Activated CD8-positive, alpha-beta memory T cell treated with anti-CD3 and anti-CD28 coated beads, Interleukin-2, amount 50 U/mL, for 48 hours (primary cell): ENCODE measurements at regions not wholly inside any gene's neighbourhood (a gene's known extent, or its start where the extent isn't known, plus 50 kb on each side); places are given as distances from the start of the nearest gene placed in this dataset.

Source experiments
- DNase-seq: peaks from one replicate; pipeline ENCODE4 v3.0.0-alpha.2; 2020

GRCh38 chr2:59622599-59623308, 930.7 kb downstream of the BCL11A start:
- no peak for DNase-seq

DNA sequence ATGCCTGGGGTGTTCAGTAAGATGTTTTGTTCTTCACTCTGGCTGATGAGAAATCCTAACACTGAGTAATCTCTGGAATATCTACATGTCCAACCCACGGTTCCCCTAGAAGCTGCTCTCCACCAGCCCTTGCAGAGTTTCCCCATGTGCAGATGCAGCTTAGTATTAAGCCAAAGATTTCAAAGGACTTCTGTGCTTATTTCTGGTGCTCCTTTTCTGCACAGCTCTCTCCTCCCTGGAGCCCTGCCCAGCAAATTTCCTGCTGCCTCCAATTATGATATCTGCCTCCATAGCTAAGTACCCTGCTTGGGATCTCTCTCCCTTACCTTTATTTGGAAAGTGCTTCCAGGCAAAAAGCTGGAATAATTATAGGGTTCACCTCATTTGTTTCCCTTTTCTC, 949.3 kb downstream of the BCL11A start:
- DNase-seq: no peak

- no peak for DNase-seq
Measured at GRCh38 chr2:59594671-59595222, 958.7 kb downstream of the BCL11A start.

DNA sequence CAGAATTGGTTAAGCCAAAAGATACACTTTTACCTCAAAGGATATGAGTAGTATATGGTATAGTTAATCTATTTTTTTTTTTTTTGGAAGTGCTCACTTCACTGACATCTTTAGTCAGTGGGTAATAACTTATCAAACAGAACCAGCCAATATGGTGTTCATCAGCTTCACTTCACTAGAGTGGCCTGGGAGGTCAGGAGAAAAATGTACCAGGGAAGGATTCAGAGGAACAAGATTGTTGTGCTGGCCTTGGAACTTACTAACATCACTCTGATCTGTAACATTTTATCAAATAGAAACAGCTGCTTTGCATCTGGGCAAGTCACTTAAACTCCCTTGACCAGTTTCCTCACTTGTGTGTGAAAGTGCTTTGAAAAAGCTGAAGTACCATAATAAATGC, 962.7 kb downstream of the BCL11A start:
- DNase-seq: no peak

DNA sequence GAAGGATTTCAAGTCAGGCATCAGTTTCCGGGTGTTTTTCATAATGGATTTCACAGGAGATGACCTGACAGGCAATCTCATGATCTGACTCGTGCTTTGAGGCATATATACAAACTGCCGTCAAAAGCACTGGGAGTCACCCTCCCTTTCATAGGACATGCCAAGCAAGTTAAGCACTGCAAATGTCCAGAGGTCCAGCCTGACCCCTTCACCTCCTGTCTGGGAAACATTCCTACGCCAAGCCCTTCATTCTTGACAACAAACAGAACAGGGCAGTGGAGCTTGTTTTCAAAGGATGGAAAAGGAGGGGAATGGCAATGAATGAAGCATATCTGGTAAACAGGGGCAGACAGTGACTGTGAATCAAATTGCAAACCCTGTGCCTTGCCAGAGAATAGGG, 963.6 kb downstream of the BCL11A start:
- DNase-seq: no peak

GRCh38 chr2:59588286-59588685, 965.2 kb downstream of the BCL11A start:
- DNase-seq: no peak

DNA sequence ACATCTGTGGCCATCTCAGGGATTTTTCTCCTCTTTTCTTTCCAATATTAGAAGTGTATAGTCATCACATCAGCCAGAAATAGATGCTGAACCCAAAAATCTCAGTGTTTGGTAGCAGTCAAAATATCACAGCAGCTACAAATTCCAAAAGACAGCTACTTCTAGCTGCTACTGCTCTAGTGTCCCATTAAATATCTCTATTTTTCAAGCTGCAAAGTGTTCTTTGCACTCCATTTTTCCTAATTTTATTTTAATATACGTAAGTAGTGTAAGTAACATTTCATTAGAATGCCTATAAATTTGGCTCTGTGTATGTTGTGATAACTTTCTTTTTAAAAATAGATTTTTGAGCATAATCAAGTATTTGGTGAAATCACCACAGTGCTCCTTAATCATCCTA, 967.3 kb downstream of the BCL11A start:
- no peak for DNase-seq

- DNase-seq: no peak
Measured at GRCh38 chr2:59585655-59586054, 967.8 kb downstream of the BCL11A start.

DNA sequence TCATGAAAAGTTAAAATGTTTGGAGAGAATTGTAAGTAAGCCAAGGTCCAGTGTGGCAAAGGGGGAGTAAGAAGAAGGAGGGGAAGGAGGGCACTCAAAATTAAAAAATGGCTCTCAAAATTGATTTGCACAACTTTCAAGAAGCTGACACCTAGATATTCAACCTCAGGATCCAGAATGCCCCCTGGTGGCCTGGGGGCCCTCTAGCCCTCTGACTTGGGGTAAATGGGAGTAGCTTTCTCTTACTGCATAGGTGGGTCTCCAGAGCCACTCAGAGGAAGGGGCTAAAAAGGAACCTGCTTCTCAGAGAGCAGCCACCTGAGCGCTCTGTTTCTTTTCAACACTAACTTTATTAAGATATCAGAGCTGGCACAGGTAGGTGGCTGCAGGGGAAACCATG, 968.5 kb downstream of the BCL11A start:
- no peak for DNase-seq

GRCh38 chr2:59583173-59583765, 970.2 kb downstream of the BCL11A start:
- no peak for DNase-seq

GRCh38 chr2:59578349-59578748, 975.1 kb downstream of the BCL11A start:
- DNase-seq: no peak

- no peak for DNase-seq
Measured at GRCh38 chr2:59575191-59575590, 978.3 kb downstream of the BCL11A start.

- no peak for DNase-seq
Measured at GRCh38 chr2:59572227-59572626, 981.2 kb downstream of the BCL11A start.

GRCh38 chr2:59570818-59571217, 982.6 kb downstream of the BCL11A start:
- no peak for DNase-seq

GRCh38 chr2:59569124-59569523, 984.3 kb downstream of the BCL11A start:
- DNase-seq: no peak

GRCh38 chr2:59568461-59568860, 985.0 kb downstream of the BCL11A start:
- DNase-seq: no peak

- DNase-seq: no peak
Measured at GRCh38 chr2:59567151-59567550, 986.3 kb downstream of the BCL11A start.

GRCh38 chr2:59566739-59567138, 986.7 kb downstream of the BCL11A start:
- no peak for DNase-seq

GRCh38 chr2:59561281-59561680, 992.2 kb downstream of the BCL11A start:
- no peak for DNase-seq

GRCh38 chr2:59560769-59561168, 992.7 kb downstream of the BCL11A start:
- no peak for DNase-seq

GRCh38 chr2:59540864-59541263, 1012.6 kb downstream of the BCL11A start:
- no peak for DNase-seq

DNA sequence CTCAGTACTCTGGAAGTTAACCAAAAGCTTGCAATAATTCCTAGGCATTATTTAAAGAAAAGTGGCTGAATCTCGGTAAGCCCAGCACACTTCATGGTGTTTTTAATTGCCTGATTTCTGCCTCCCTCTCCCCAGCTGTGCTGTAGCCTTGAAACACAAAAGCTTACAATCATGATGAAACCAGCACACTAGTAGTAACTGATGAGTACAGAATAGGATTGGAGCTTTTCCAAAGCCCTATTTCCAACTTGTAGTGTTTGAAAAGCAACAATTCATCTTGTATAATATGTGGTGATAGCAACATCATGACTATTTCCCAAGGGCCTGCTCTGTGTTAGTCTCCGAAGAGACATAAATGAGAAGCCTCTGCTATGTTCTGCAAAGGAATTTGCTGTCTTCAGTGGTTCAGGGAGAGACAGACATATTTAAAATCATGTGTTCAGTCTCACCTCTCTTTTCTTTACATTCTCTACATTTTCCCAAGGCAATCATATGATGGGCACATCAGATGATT, 1015.0 kb downstream of the BCL11A start:
- DNase-seq: no peak

- DNase-seq: no peak
Measured at GRCh38 chr2:59532808-59533207, 1020.6 kb downstream of the BCL11A start.

- no peak for DNase-seq
Measured at GRCh38 chr2:59530258-59530657, 1023.2 kb downstream of the BCL11A start.
